ENCODE measurements at regions not wholly inside any gene's neighbourhood (a gene's known extent, or its start where the extent isn't known, plus 50 kb on each side); places are given as distances from the start of the nearest gene placed in this dataset.
"Not testable (repeated sequence)": the region's sequence is repeated elsewhere in the genome, so short reads cannot be mapped to it uniquely, and the experiment has no call there.

GRCh38 chr2:123839326-123839725, 185.8 kb upstream of the CNTNAP5 start:
- TF ChIP-seq CTCF (IDR thresholded peaks at IDR 0.05; ENCODE audit: insufficient read depth, low read depth, low read length), result no peak
- Histone ChIP-seq H3K27me3 (ENCODE audit: control insufficient read depth, insufficient read depth, low read length) (no peaks in the 10 kb centered on the region), H3K4me3 (ENCODE audit: low read depth, low read length) (no peak overlapping the region), H3K36me3 (ENCODE audit: control insufficient read depth, insufficient read depth, low read length) (no peaks in the 10 kb centered on the region)
- ChIA-PET POLR2A (no interaction called here), CTCF (interaction anchor here (1.1 kb wide), 1 partner anchor 19 kb away, joined by 3 read pairs; no protein-coding TSS in a partner anchor)
- no peak for DNase-seq (ENCODE audit: low read depth)

- H3K36me3 ChIP-seq (ENCODE audit: control insufficient read depth, insufficient read depth, low read length), result no peaks in the 10 kb centered on the region
- no peak for TF ChIP-seq CTCF (IDR thresholded peaks at IDR 0.05; ENCODE audit: insufficient read depth, low read depth, low read length)
- no peaks in the 10 kb centered on the region for H3K27me3 ChIP-seq (ENCODE audit: control insufficient read depth, insufficient read depth, low read length)
- no peak overlapping the region for H3K4me3 ChIP-seq (ENCODE audit: low read depth, low read length)
- no peak for DNase-seq (ENCODE audit: low read depth)
- ChIA-PET POLR2A (no interaction called here), CTCF (interaction anchor here (1.1 kb wide), 1 partner anchor 20 kb away, joined by 3 read pairs; no protein-coding TSS in a partner anchor)
Measured at GRCh38 chr2:123840016-123840415, 185.1 kb upstream of the CNTNAP5 start.

- DNase-seq (ENCODE audit: low read depth), result no peak
- Histone ChIP-seq H3K27me3 (ENCODE audit: control insufficient read depth, insufficient read depth, low read length) (no peaks in the 10 kb centered on the region), H3K36me3 (ENCODE audit: control insufficient read depth, insufficient read depth, low read length) (no peaks in the 10 kb centered on the region), H3K4me3 (ENCODE audit: low read depth, low read length) (no peak overlapping the region)
- POLR2A ChIA-PET, result no interaction called here
- TF ChIP-seq CTCF (IDR thresholded peaks at IDR 0.05; ENCODE audit: insufficient read depth, low read depth, low read length), result no peak
- CTCF ChIA-PET, result no interaction called here
Measured at GRCh38 chr2:123840574-123840973, 184.5 kb upstream of the CNTNAP5 start.

GRCh38 chr2:123851281-123851680, 173.8 kb upstream of the CNTNAP5 start:
- Histone ChIP-seq H3K36me3 (ENCODE audit: control insufficient read depth, insufficient read depth, low read length) (no peaks in the 10 kb centered on the region), H3K4me3 (ENCODE audit: low read depth, low read length) (no peak overlapping the region), H3K27me3 (ENCODE audit: control insufficient read depth, insufficient read depth, low read length) (no peaks in the 10 kb centered on the region)
- no peak for DNase-seq (ENCODE audit: low read depth)
- ChIA-PET POLR2A (no interaction called here), CTCF (no interaction called here)
- TF ChIP-seq CTCF (IDR thresholded peaks at IDR 0.05; ENCODE audit: insufficient read depth, low read depth, low read length), result no peak

- no peaks in the 10 kb centered on the region for H3K27me3 ChIP-seq (ENCODE audit: control insufficient read depth, insufficient read depth, low read length)
- no peak overlapping the region for H3K4me3 ChIP-seq (ENCODE audit: low read depth, low read length)
- no peaks in the 10 kb centered on the region for H3K36me3 ChIP-seq (ENCODE audit: control insufficient read depth, insufficient read depth, low read length)
- no peak for TF ChIP-seq CTCF (IDR thresholded peaks at IDR 0.05; ENCODE audit: insufficient read depth, low read depth, low read length)
- DNase-seq (ENCODE audit: low read depth), result no peak
- CTCF ChIA-PET, result no interaction called here
- POLR2A ChIA-PET, result no interaction called here
Measured at GRCh38 chr2:123853161-123853560, 171.9 kb upstream of the CNTNAP5 start.

GRCh38 chr2:123859031-123859430, 166.1 kb upstream of the CNTNAP5 start:
- not testable (repeated sequence) for H3K4me3 ChIP-seq (ENCODE audit: low read depth, low read length)

More at GRCh38 chr2:123859031-123859430, 166.1 kb upstream of the CNTNAP5 start:
- DNase-seq (ENCODE audit: low read depth); H3K36me3 ChIP-seq (ENCODE audit: control insufficient read depth, insufficient read depth, low read length); H3K27me3 ChIP-seq (ENCODE audit: control insufficient read depth, insufficient read depth, low read length); CTCF ChIA-PET; POLR2A ChIA-PET: not testable (repeated sequence)

Data from BJ (cell line).